ENCODE measurements at regions not wholly inside any gene's neighbourhood (a gene's known extent, or its start where the extent isn't known, plus 50 kb on each side); places are given as distances from the start of the nearest gene placed in this dataset.
"Not testable (repeated sequence)": the region's sequence is repeated elsewhere in the genome, so short reads cannot be mapped to it uniquely, and the experiment has no call there.

DNA sequence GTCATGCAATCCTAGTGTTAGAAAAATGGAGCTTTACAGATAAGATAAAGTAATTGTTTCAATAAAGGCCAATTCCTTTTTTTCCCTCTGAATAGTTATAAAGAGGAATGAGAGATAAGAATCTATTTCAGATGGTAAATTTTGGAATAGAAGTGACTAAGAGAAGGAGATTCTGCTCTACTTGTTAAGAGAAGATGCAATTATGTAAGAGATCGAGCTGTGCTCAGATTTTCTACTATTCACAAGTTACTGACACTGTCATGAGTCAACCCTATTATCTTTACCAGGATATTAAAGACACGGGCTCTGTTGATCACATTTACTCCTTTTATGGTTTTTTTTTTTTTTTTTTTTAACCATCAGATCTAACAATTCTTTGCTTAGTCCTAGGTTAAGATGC is 511.3 kb downstream of the ARL4A start:
- DNase-seq (ENCODE audit: low spot score) = no peak

DNA sequence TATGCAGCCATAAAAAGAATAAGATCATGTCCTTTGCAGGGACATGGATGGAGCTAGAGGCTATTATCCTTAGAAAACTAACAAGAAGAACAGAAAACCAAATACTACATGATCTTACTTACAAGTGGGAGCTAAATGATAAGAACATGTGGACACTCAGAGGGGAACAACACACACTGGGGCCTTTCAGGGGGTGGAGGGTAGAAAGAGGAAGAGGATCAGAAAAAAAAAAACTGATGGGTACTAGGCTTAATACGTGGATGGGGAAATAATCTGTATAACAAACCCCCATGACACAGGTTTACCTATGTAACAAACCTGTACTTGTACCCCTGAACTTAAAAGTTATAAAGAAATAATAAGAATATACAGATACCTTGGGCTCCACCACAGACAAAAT is 514.2 kb downstream of the ARL4A start:
- no peak for DNase-seq (ENCODE audit: low spot score)

DNA sequence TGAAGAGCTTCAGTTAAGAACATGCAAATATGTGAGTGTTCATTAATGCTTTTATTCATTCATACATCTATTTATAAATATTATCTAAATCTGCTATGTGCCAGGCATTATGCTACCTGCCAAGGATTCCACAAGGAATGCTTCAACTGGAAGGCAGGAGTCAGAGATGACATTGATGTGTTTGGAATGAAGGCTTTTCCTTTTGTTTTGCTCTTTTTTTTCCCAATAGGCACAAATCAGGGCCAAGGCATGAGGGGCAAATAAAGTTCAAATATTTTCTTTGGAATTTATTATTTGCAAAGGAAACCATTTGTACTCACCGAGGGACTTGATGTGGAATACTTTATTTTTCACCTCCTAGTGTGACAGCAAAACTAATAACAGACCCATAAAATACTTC is 530.3 kb downstream of the ARL4A start:
- DNase-seq (ENCODE audit: low spot score) = no peak

DNA sequence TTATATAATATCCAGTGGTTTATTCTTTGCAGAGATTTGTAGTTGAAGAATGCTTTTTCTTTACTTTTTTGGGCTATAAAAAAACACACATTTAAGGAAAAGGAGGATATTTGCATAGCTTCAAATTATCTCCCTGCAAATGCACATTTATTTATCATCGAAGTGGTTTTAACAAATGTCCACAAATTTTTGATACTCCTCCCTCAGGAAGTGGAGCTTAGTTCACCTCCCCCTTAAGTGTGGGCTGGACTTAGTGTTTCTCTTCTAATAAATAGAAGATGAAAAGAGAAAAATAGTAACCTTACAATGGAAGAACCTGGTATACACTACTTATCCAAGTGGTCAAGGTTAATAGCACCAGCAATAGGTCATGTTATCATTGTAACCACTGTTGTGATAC is 537.6 kb downstream of the ARL4A start:
- DNase-seq (ENCODE audit: low spot score) = no peak

DNA sequence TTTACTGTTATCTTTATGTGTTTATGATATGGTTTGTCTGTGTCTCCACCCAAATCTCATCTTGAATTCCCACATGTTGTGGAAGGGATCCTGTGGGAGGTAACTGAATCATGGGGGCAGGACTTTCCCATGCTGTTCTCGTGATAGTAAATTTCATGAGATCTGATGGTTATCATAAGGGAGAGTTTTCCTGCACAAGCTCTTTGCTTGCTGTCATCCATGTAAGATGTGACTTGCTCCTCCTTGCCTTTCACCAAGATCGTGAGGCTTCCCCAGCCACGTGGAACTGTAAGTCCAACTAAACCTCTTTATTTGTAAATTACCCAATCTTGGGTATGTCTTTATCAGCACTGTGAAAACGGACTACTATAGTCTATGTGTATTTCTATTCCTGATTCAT is 539.0 kb downstream of the ARL4A start:
- no peak for DNase-seq (ENCODE audit: low spot score)

DNA sequence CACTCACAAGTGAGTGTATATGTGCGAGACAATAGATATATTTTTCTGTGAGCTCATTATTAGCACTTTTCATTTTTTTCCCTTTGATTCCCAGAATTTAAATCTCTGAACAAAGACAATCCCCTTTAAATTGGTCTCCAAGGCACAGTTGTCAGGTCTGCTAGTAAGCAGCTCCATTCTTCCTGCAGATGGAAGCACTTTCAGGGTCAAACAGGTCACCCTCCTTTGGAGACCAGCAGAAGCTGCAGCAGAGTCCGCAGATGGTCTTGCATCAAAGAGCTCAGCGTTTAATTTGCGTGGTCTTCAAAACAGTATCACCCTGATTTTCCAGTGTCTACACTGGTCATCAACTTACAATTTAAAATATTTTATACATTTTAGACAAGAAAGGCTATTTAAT is 543.8 kb downstream of the ARL4A start:
- no peak for DNase-seq (ENCODE audit: low spot score)

DNA sequence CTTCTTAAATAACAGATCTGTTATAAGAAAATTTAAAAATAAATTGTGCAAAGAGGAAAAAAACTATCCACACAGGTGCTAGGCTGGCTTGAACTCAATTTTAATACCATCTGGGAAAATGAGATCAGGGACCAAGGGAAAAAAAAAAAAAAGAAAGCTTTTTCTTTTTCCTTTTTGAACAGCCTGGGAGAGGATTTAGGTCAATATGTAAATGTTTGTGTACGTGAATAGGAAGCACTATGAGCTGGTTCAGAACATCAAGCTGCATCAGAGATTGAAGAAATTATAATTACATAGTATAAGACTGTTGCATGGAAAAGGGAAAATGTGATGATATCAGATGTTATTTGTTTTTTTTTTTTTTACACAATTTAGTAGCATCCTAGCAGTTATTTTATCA is 548.0 kb downstream of the ARL4A start:
- no peak for DNase-seq (ENCODE audit: low spot score)

GRCh38 chr7:13236026-13236425 is 548.6 kb downstream of the ARL4A start:
- DNase-seq (ENCODE audit: low spot score) = no peak

DNA sequence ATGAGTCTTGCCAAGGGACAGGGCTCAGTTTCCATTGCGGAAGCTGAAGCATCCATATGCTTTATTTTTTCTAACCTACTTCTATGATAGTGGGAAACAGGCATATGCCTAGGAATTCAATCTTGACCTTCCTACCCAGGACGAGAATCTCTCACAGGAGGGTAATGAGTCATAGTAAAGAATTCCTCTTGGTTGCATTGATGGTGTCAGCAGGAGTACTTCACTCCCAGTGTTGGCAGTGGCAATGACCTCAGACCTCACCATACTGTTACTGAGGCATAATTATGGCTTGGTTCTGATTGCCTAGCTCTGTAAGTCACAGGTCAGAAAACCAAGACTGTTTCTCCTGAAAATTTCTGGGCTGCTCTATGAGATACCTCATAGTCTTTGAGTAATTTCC is 552.9 kb downstream of the ARL4A start:
- DNase-seq (ENCODE audit: low spot score) = no peak

DNA sequence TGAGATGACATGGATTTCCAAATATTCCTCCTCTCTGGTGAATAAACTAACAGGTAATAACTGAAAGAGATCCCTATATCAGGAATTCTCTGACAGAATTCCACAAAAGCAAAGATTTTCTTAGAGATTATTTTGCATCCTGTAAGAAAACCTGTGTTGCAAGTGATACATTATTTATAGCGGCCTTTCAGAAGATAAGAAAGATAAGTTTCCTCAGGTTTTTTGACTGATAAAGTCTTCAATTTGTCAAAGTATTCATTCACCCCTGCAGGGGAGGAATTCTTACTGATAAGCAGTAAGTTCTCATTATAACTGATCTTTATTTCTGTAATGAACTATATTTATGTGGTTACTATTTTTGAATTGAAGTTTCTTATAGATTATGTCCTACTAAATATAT is 554.0 kb downstream of the ARL4A start:
- DNase-seq (ENCODE audit: low spot score) = no peak

- no peak for DNase-seq (ENCODE audit: low spot score)
Measured at GRCh38 chr7:13257661-13258060, 570.2 kb downstream of the ARL4A start.

DNA sequence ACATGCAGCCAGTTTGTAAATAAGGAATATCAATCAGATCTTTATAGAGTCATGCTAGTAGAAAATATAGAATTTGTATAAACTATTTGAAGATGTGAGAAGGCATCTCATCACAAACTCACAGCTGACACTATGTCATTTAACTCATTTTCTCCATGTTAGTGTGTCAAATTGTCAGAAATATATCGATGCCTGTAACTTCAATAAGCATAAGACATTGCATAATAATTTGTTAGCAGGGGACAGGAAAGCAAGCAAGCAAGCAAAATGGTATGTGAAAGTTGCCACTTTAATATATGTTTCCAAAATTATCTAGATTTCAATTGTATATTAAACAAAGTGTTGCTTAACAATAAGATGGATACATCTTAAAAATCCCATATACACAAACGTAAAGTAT is 571.0 kb downstream of the ARL4A start:
- DNase-seq (ENCODE audit: low spot score) = no peak

DNA sequence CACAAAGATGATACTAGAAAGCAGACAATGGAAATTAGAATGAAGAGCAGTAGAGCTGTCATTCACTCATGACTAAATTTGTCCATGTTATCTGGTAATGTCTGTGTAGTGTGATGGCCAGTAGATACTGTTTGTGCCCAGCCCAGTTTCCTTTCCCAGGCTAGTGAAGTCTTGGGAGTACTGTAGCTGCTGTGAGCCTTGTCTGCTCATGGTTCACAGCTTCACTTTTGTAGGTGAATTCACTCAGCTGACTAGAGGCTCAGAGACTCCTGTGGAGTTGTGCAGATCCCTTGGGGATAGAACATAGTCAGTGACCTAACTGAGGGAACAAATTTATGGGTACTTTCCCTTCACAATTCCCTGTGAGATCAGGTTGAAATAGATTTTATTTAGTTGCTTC is 572.5 kb downstream of the ARL4A start:
- no peak for DNase-seq (ENCODE audit: low spot score)

DNA sequence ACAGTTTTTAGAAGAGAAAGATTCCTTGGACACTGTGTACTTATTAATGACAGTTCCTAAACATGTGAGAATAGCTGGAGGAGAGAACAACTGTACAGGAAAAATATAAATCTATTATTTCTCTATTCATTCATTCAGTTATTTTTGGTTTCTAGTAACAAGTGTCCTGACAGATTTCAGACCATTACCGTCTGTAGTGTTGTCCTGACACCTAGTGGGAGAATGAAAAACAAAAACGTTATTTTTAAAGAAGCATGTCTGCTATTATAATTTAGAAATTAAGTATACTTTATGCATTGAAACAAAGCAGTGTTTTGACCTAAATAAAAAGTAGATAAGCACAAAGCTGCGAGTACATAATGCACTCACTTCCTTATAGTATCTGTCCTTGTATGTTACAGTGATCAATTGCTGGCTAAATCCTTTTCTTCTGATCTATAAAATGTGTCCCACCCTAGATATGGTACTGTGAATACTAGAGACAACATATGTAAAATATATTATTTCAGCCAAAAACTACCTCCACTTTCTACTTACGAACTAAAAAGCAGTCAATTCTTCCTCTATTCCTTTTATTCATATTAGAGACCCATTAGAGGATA is 575.6 kb downstream of the ARL4A start:
- peak; percentile 62 for DNase-seq (ENCODE audit: low spot score)

- no peak for DNase-seq (ENCODE audit: low spot score)
Measured at GRCh38 chr7:13265271-13265670, 577.8 kb downstream of the ARL4A start.

GRCh38 chr7:13274205-13274604 is 586.8 kb downstream of the ARL4A start:
- not testable (repeated sequence) for DNase-seq (ENCODE audit: low spot score)

DNA sequence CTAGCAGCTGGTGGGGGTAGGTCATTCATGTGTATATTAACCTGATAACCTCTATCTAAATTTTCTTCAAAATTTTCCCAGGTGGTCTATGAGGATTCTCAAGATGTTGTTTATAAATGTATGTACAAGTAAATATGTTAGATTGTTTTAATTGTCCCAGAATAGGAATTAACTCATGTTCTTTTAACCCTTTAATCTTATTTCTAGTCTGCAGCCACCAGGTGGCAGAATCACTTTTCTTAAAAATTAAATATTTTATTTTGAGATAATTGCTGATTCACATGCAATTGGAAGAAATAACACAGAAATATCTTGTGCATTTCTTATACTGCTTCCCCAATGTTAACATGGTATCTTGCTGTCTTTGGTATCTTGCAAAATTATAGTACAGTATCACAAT is 589.5 kb downstream of the ARL4A start:
- no peak for DNase-seq (ENCODE audit: low spot score)

DNA sequence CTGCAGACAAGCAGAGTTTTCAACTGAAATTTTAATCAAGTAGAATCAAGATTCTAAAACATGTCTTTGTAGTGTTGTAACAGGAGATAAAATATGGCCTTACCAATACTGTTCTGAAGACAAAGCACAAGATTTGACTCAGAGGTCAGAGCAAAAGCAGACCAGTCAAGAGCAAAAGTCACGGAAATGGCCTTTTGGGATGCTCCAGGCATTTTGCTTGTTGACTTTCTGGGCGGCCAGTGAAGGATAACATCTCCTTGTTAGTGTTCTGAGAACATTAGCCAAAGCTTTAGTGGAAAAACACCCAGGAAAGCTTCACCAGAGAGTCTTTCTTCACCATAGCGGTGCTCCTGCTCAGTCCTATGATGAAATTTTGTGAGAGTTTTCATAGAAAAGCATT is 590.6 kb downstream of the ARL4A start:
- DNase-seq (ENCODE audit: low spot score) = no peak

DNA sequence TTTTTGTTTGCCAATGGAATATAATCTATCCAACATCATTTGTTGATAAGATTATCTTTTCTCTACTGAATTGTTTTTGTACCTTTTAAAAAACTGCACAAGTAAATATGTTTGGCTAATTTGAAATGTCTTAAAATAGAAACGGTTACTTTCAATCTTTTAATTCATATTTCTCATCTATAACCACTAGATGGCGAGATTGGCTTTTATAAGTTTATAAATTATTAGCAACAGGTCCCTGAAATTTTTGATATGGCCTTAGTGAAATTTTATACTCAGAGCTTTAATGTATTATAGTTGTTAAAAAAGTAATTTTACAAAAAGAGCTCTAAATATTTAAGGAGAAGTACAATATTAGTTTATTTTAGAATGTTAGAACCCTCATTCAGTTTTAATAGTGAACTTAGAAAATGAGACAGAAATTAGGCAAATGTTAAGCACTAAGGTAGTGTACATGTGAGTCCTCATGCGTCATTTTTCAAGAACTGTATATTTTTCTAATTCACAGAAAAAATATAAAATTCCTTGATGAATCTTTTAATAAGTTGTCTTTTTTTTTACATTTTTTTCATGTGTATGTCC is 592.5 kb downstream of the ARL4A start:
- DNase-seq (ENCODE audit: low spot score) = no peak

DNA sequence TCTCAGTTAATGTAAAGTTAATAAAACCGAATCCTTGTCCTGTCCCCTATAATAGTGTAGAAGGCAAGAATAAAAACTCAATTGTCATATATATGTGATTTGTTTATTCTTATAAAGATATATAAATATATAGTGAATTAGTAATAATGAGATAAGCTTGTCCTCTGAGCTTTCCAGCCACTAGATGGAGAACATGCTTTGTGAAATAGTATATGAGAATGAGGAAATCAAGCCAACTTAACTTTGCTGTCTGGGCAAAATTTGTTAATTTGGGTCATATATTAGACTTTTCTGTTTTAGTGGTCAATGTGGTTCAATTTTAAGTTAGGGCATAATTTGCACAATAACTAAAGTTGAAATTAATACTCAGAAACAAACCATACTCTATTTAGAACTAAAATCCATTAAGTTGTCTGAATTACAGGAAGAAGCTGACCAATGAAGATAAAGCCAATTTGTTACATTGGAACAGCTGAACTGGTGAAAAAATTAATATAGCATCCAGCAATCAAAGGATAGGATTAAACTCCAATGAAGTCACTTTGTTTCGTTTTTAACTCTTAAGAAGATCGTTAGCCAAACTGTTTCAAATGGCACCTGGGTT is 595.0 kb downstream of the ARL4A start:
- DNase-seq (ENCODE audit: low spot score) = peak; percentile 33

DNA sequence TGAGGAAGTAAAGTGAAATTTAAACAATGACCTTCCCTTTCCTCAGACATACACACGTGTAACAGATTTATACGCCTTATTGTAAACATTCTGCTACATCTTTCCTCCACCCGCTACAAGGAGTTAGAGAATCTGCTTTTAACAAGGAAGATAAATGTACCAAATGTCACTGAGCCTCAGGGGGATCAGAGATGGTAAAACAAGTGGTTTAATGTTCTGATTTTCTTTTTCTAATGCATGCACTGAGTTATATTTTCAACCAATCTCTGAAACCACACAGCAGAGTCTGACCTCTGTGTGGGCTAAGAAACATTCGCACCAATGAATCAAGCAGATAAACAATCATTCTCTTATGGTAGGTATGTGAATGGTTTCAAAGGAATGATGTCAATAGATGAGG is 599.5 kb downstream of the ARL4A start:
- no peak for DNase-seq (ENCODE audit: low spot score)

- DNase-seq (ENCODE audit: low spot score) = no peak
Measured at GRCh38 chr7:13288516-13288915, 601.1 kb downstream of the ARL4A start.

- DNase-seq (ENCODE audit: low spot score) = no peak
Measured at GRCh38 chr7:13290975-13291374, 603.5 kb downstream of the ARL4A start.
